B cell (primary cell): ENCODE measurements at regions not wholly inside any gene's neighbourhood (a gene's known extent, or its start where the extent isn't known, plus 50 kb on each side); places are given as distances from the start of the nearest gene placed in this dataset.

Experiments used
- ATAC-seq: fragments of 200-7000 bp; cut with Tn5 transposase; one replicate; pipeline ENCODE4 v1.10.0; 2021; ENCODE audit warnings: low read depth, mild to moderate bottlenecking, moderate number of reproducible peaks, moderate library complexity
- CTCF ChIA-PET: fragments of 350-600 bp; sonication (Branson Sonifier 250); formaldehyde crosslinking; loops from one replicate; lab custom pipeline; 2021; ENCODE audit warnings: antibody characterized with exemption, inconsistent platforms; lab: Charles Lee
- POLR2A ChIA-PET: fragments of 350-600 bp; sonication (Branson Sonifier 250); formaldehyde crosslinking; loops from one replicate; lab custom pipeline; 2021; ENCODE audit warnings: antibody characterized with exemption; lab: Charles Lee
- DNase-seq: peaks from one replicate; pipeline ENCODE4 v3.0.0; 2013
- H2AFZ ChIP-seq: 2 replicates; pipeline ENCODE4 v1.6.1; 2012; ENCODE audit warnings: mild to moderate bottlenecking, low read depth, low read length; ENCODE audit not compliant: insufficient read depth, poor library complexity, severe bottlenecking
- H3K27ac ChIP-seq, 2 donors: 1 replicate in 1 of 2; 2 replicates in 1 of 2; pipeline ENCODE4 v1.5.1; 2012 to 2013; ENCODE audit warnings: low read length in 2 of 2, mild to moderate bottlenecking in 2 of 2, moderate library complexity in 1 of 2
- H3K27me3 ChIP-seq, 4 experiments: fragments of 200-600 bp in 1 of 4; sonication (generic) in 1 of 4; replicated peaks in 1 of 4; 1 replicate in 2 of 4; 2 replicates in 2 of 4; pipeline versions ENCODE4 v1.6.1 to v1.7.0; 2013 to 2016; ENCODE audit warnings: low read length in 3 of 4, mild to moderate bottlenecking in 2 of 4, mixed read lengths in 1 of 4, moderate library complexity in 1 of 4; ENCODE audit not compliant: insufficient read depth in 4 of 4, control insufficient read depth in 3 of 4; ENCODE audit errors: control extremely low read depth in 1 of 4
- H3K36me3 ChIP-seq, 2 experiments: replicated peaks in 1 of 2; 1 replicate in 1 of 2; 2 replicates in 1 of 2; pipeline versions ENCODE4 v1.6.1 to v1.7.1; 2013; ENCODE audit warnings: low read length in 1 of 2; ENCODE audit not compliant: insufficient read depth in 2 of 2, control insufficient read depth in 1 of 2; ENCODE audit errors: control extremely low read depth in 1 of 2, extremely low read depth in 1 of 2
- H3K4me1 ChIP-seq, 2 donors: fragments of 200-600 bp in 1 of 2; sonication (generic) in 1 of 2; 1 replicate in 1 of 2; 2 replicates in 1 of 2; pipeline versions ENCODE4 v1.5.1 to v1.6.1; 2013 to 2017; ENCODE audit warnings: low read length in 2 of 2; ENCODE audit not compliant: control insufficient read depth in 2 of 2, insufficient read depth in 2 of 2
- H3K4me2 ChIP-seq: replicated peaks from 2 replicates; pipeline ENCODE3; 2012; ENCODE audit warnings: mild to moderate bottlenecking, low read depth, low read length; ENCODE audit not compliant: poor library complexity, severe bottlenecking
- H3K4me3 ChIP-seq, 5 experiments: fragments of 200-600 bp in 1 of 5; sonication (generic) in 1 of 5; 1 replicate in 3 of 5; 2 replicates in 2 of 5; pipeline versions ENCODE4 v1.5.1 to v1.7.0; 2011 to 2016; ENCODE audit warnings: low read length in 4 of 5, mild to moderate bottlenecking in 4 of 5, low read depth in 2 of 5, control low read depth in 1 of 5, moderate library complexity in 1 of 5; ENCODE audit not compliant: insufficient read depth in 1 of 5; ENCODE audit errors: control extremely low read depth in 1 of 5, extremely low read depth in 1 of 5
- H3K79me2 ChIP-seq: fragments of 200-600 bp; sonication (generic); one replicate; pipeline ENCODE4 v1.6.0; 2016; ENCODE audit warnings: low read length; ENCODE audit not compliant: control insufficient read depth, insufficient read depth
- H3K9ac ChIP-seq: fragments of 200-600 bp; sonication (generic); 2 replicates; pipeline ENCODE4 v1.6.1; 2017; ENCODE audit warnings: mild to moderate bottlenecking, low read length, moderate library complexity
- H3K9me3 ChIP-seq, 3 donors: one replicate each; pipeline versions ENCODE4 v1.6.1 to v1.7.1; 2013; ENCODE audit warnings: low read length in 2 of 3; ENCODE audit not compliant: control insufficient read depth in 2 of 3, insufficient read depth in 1 of 3; ENCODE audit errors: control extremely low read depth in 1 of 3
- H4K20me1 ChIP-seq: 2 replicates; pipeline ENCODE4 v1.6.0; 2012; ENCODE audit warnings: mild to moderate bottlenecking, low read length; ENCODE audit not compliant: insufficient read depth, control insufficient read depth, poor library complexity, severe bottlenecking
- H3K27ac Mint-ChIP-seq: one replicate; pipeline ENCODE4 v1.8.0; 2021; ENCODE audit warnings: mixed read lengths
- H3K27me3 Mint-ChIP-seq: one replicate; pipeline ENCODE4 v1.8.0; 2021; ENCODE audit warnings: mixed read lengths
- H3K4me1 Mint-ChIP-seq: one replicate; pipeline ENCODE4 v1.8.0; 2021; ENCODE audit warnings: mixed read lengths
- H3K4me3 Mint-ChIP-seq: one replicate; pipeline ENCODE4 v1.8.0; 2021; ENCODE audit warnings: mixed read lengths
- H3K9me3 Mint-ChIP-seq: one replicate; pipeline ENCODE4 v1.8.0; 2022; ENCODE audit warnings: mixed read lengths; ENCODE audit not compliant: insufficient read depth
- CTCF ChIP-seq: fragments of 200-600 bp; IDR thresholded peaks from one replicate; pipeline ENCODE4 v1.8.0; 2022; ENCODE audit warnings: antibody characterized with exemption, mild to moderate bottlenecking
- EZH2 ChIP-seq: IDR thresholded peaks from 2 replicates; pipeline ENCODE4 v1.6.1; 2012; ENCODE audit warnings: borderline replicate concordance, low read depth, mild to moderate bottlenecking, moderate library complexity, low read length; ENCODE audit not compliant: insufficient read depth, poor library complexity, severe bottlenecking
- WGBS: methylation state at CpG from one replicate; pipeline ENCODE4 v1.1.5; 2013; ENCODE audit warnings: missing lambda C conversion rate; ENCODE audit not compliant: insufficient coverage; 5-methylcytosine and 5-hydroxymethylcytosine counted together
- intact Hi-C: fragments of 100-400 bp; cut with micrococcal nuclease; formaldehyde crosslinking; loops from one replicate; pipeline ENCODE4 v1.10.0; 2022

DNA sequence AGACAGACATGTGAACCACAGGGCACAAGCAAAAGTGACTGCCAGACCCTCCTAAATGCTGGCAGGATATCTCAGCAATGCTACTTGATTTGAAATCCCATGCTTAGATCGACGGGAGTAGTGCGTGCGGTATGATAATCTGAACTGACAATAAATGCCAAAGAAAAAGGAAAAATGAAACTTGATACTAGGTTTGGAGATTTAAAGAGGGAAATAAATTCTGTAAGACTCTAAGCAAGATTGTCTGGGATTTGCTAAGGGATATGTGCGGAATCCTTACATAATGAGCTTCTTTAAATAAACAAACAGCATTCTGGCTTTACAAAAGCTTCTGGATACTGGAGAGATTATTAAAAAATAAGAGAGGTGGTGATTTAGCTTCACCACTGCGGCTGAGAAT lies 203.6 kb downstream of the CAAP1 start:
- Mint-ChIP-seq H3K4me3 (no peak overlapping the region), H3K4me1 (no peaks in the 10 kb centered on the region), H3K27ac (no peak overlapping the region), H3K9me3 (no peaks in the 10 kb centered on the region), H3K27me3 (no peaks in the 10 kb centered on the region)
- ChIA-PET CTCF (no interaction called here), POLR2A (no interaction called here)
- intact Hi-C loops, result no loop called here
- Histone ChIP-seq H3K27me3 (no peaks in the 10 kb centered on the region), H3K4me2 (no peak overlapping the region), H3K9ac (no peak overlapping the region), H3K4me3 (no peak overlapping the region), H4K20me1 (no peaks in the 10 kb centered on the region), H2AFZ (no peak overlapping the region), H3K36me3 (no peaks in the 10 kb centered on the region), H3K27ac (no peak overlapping the region), H3K4me1 (no peaks in the 10 kb centered on the region), H3K79me2 (no peaks in the 10 kb centered on the region), H3K9me3 (no peaks in the 10 kb centered on the region)
- DNase-seq, result no peak
- 90% methylated on average over 2 of the region's 6 CpGs for WGBS
- no peak for ATAC-seq
- TF ChIP-seq EZH2, result no peak

DNA sequence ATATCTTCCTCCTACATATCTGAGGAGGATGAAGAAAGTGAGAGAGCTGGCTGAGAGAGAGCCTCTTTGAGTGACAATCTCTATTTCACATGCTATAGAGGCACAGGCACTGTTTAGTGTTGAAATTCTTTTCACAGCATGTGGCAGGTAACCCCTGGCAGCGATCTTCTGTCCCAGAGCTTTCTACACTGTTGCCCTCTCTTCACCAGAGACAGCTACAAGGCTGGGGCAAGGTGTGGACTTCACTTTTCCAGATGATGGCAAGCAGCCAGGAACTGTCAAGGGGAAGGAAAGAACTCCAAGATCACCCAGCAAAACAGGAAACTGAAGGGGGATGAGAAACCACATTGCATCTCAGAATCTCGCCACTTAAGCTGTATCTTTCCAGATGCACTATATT lies 205.2 kb downstream of the CAAP1 start:
- H3K4me1 Mint-ChIP-seq, result no peaks in the 10 kb centered on the region
- peaks cover under 1% of the 10 kb centered on the region for H3K27me3 Mint-ChIP-seq
- Histone ChIP-seq H3K4me3 (no peak overlapping the region), H3K79me2 (no peaks in the 10 kb centered on the region), H3K27ac (no peak overlapping the region), H3K9me3 (no peaks in the 10 kb centered on the region), H3K4me1 (no peaks in the 10 kb centered on the region), H2AFZ (no peak overlapping the region), H4K20me1 (no peaks in the 10 kb centered on the region), H3K36me3 (no peaks in the 10 kb centered on the region), H3K27me3 (no peaks in the 10 kb centered on the region), H3K9ac (no peak overlapping the region), H3K4me2 (no peak overlapping the region)
- H3K9me3 Mint-ChIP-seq, result no peaks in the 10 kb centered on the region
- WGBS, result 20% methylated on average over 1 of the region's 2 CpGs
- no peak for DNase-seq
- no peak for ATAC-seq
- POLR2A ChIA-PET, result no interaction called here
- intact Hi-C loops, result no loop called here
- no peak for TF ChIP-seq CTCF
- TF ChIP-seq EZH2, result no peak
- H3K27ac Mint-ChIP-seq, result no peak overlapping the region
- CTCF ChIA-PET, result no interaction called here
- H3K4me3 Mint-ChIP-seq, result no peak overlapping the region
